ENCODE measurements at regions not wholly inside any gene's neighbourhood (a gene's known extent, or its start where the extent isn't known, plus 50 kb on each side); places are given as distances from the start of the nearest gene placed in this dataset.
"Not testable (repeated sequence)": the region's sequence is repeated elsewhere in the genome, so short reads cannot be mapped to it uniquely, and the experiment has no call there.

GRCh38 chr18:70425236-70425635 lies 136.4 kb downstream of the SOCS6 start:
- DNase-seq (ENCODE audit: low read depth, low spot score) = no peak

GRCh38 chr18:70423988-70424387 lies 135.1 kb downstream of the SOCS6 start:
- DNase-seq (ENCODE audit: low read depth, low spot score) = no peak

GRCh38 chr18:70423120-70423519 lies 134.3 kb downstream of the SOCS6 start:
- no peak for DNase-seq (ENCODE audit: low read depth, low spot score)

- DNase-seq (ENCODE audit: low read depth, low spot score) = no peak
These were observed 133.6 kb downstream of the SOCS6 start for GRCh38 chr18:70422391-70422965.

GRCh38 chr18:70421471-70422390 lies 132.9 kb downstream of the SOCS6 start:
- DNase-seq (ENCODE audit: low read depth, low spot score) = no peak

- DNase-seq (ENCODE audit: low read depth, low spot score) = no peak
These were observed 131.5 kb downstream of the SOCS6 start for GRCh38 chr18:70420146-70420898.

- no peak for DNase-seq (ENCODE audit: low read depth, low spot score)
These were observed 130.7 kb downstream of the SOCS6 start for GRCh38 chr18:70419526-70419925.

GRCh38 chr18:70418546-70419311 lies 129.9 kb downstream of the SOCS6 start:
- no peak for DNase-seq (ENCODE audit: low read depth, low spot score)

GRCh38 chr18:70417847-70418246 lies 129.0 kb downstream of the SOCS6 start:
- no peak for DNase-seq (ENCODE audit: low read depth, low spot score)

GRCh38 chr18:70416496-70416895 lies 127.7 kb downstream of the SOCS6 start:
- DNase-seq (ENCODE audit: low read depth, low spot score) = no peak

- DNase-seq (ENCODE audit: low read depth, low spot score) = no peak
These were observed 127.1 kb downstream of the SOCS6 start for GRCh38 chr18:70415823-70416488.

GRCh38 chr18:70414315-70414900 lies 125.6 kb downstream of the SOCS6 start:
- no peak for DNase-seq (ENCODE audit: low read depth, low spot score)

GRCh38 chr18:70413455-70413854 lies 124.6 kb downstream of the SOCS6 start:
- DNase-seq (ENCODE audit: low read depth, low spot score) = no peak

- no peak for DNase-seq (ENCODE audit: low read depth, low spot score)
These were observed 123.1 kb downstream of the SOCS6 start for GRCh38 chr18:70411876-70412435.

GRCh38 chr18:70411307-70411706 lies 122.5 kb downstream of the SOCS6 start:
- DNase-seq (ENCODE audit: low read depth, low spot score) = no peak

- no peak for DNase-seq (ENCODE audit: low read depth, low spot score)
These were observed 116.2 kb downstream of the SOCS6 start for GRCh38 chr18:70405052-70405451.

- no peak for DNase-seq (ENCODE audit: low read depth, low spot score)
These were observed 111.6 kb downstream of the SOCS6 start for GRCh38 chr18:70400476-70400875.

GRCh38 chr18:70398076-70398475 lies 109.2 kb downstream of the SOCS6 start:
- no peak for DNase-seq (ENCODE audit: low read depth, low spot score)

- DNase-seq (ENCODE audit: low read depth, low spot score) = no peak
These were observed 108.5 kb downstream of the SOCS6 start for GRCh38 chr18:70397259-70397925.

GRCh38 chr18:70395771-70396170 lies 106.9 kb downstream of the SOCS6 start:
- DNase-seq (ENCODE audit: low read depth, low spot score) = not testable (repeated sequence)

Measured in activated CD4-positive, CD25-positive, alpha-beta regulatory T cell treated with anti-CD3 and anti-CD28 coated beads, Interleukin-2, amount 50 U/mL, for 16 hours (primary cell).